H9 (cell line): ENCODE measurements at regions not wholly inside any gene's neighbourhood (a gene's known extent, or its start where the extent isn't known, plus 50 kb on each side); places are given as distances from the start of the nearest gene placed in this dataset.

Experiments used
- DNase-seq: peaks from one replicate; pipeline ENCODE4 v3.0.0-alpha.2; 2017
- H2AFZ ChIP-seq: one replicate; pipeline ENCODE4 v1.6.1; 2013; ENCODE audit warnings: mild to moderate bottlenecking, low read length, control low read depth, moderate library complexity
- H2AK5ac ChIP-seq: 2 replicates; pipeline ENCODE4 v1.6.1; 2013; ENCODE audit warnings: low read length, control low read depth, mixed read lengths; ENCODE audit not compliant: insufficient read length
- H2BK120ac ChIP-seq: one replicate; pipeline ENCODE4 v1.6.1; 2013; ENCODE audit warnings: low read depth, mild to moderate bottlenecking, low read length, control low read depth, inconsistent platforms; ENCODE audit not compliant: poor library complexity, severe bottlenecking
- H2BK12ac ChIP-seq: 2 replicates; pipeline ENCODE4 v1.6.1; 2013; ENCODE audit warnings: low read length, control low read depth, mixed read lengths, low read depth; ENCODE audit not compliant: insufficient read length
- H2BK15ac ChIP-seq: 2 replicates; pipeline ENCODE4 v1.6.1; 2013; ENCODE audit warnings: low read depth, low read length, control low read depth
- H2BK20ac ChIP-seq: one replicate; pipeline ENCODE4 v1.6.1; 2013; ENCODE audit warnings: low read depth, mild to moderate bottlenecking, low read length, control low read depth, inconsistent platforms; ENCODE audit not compliant: poor library complexity, severe bottlenecking
- H2BK5ac ChIP-seq: 2 replicates; pipeline ENCODE4 v1.6.1; 2013; ENCODE audit warnings: low read length, control low read depth, mixed read lengths; ENCODE audit not compliant: insufficient read length
- H3K14ac ChIP-seq: 2 replicates; pipeline ENCODE4 v1.6.1; 2013; ENCODE audit warnings: low read length, control low read depth; ENCODE audit not compliant: insufficient read depth
- H3K18ac ChIP-seq: 2 replicates; pipeline ENCODE4 v1.6.1; 2013; ENCODE audit warnings: low read depth, mild to moderate bottlenecking, mixed read lengths, low read length, control low read depth; ENCODE audit not compliant: insufficient read length
- H3K23ac ChIP-seq: 2 replicates; pipeline ENCODE4 v1.6.1; 2013; ENCODE audit warnings: low read length, control low read depth, mixed read lengths, low read depth; ENCODE audit not compliant: insufficient read length
- H3K23me2 ChIP-seq: 2 replicates; pipeline ENCODE4 v1.6.1; 2013; ENCODE audit warnings: low read depth, mild to moderate bottlenecking, mixed read lengths, low read length, control low read depth; ENCODE audit not compliant: insufficient read length, poor library complexity, severe bottlenecking
- H3K27ac ChIP-seq: 2 replicates; pipeline ENCODE4 v1.5.1; 2013; ENCODE audit warnings: low read length, control low read depth, mixed read lengths, low read depth; ENCODE audit not compliant: insufficient read length
- H3K27me3 ChIP-seq: 2 replicates; pipeline ENCODE4 v1.6.1; 2013; ENCODE audit warnings: low read length, control low read depth, inconsistent platforms; ENCODE audit not compliant: insufficient read depth
- H3K4ac ChIP-seq: 2 replicates; pipeline ENCODE4 v1.6.1; 2013; ENCODE audit warnings: low read depth, mild to moderate bottlenecking, control low read depth, inconsistent platforms, low read length, moderate library complexity
- H3K4me1 ChIP-seq: 2 replicates; pipeline ENCODE4 v1.6.1; 2013; ENCODE audit warnings: low read length, control low read depth, inconsistent platforms; ENCODE audit not compliant: insufficient read depth
- H3K4me2 ChIP-seq: 2 replicates; pipeline ENCODE4 v1.6.1; 2013; ENCODE audit warnings: low read length, control low read depth, mixed read lengths; ENCODE audit not compliant: insufficient read length, insufficient read depth
- H3K56ac ChIP-seq: 2 replicates; pipeline ENCODE4 v1.6.1; 2013; ENCODE audit warnings: low read depth, mild to moderate bottlenecking, mixed read lengths, low read length, control low read depth; ENCODE audit not compliant: insufficient read length
- H3K79me1 ChIP-seq: 2 replicates; pipeline ENCODE4 v1.6.1; 2013; ENCODE audit warnings: low read depth, mild to moderate bottlenecking, moderate library complexity, low read length, control low read depth, inconsistent platforms; ENCODE audit not compliant: insufficient read depth, poor library complexity, severe bottlenecking
- H3K79me2 ChIP-seq: 2 replicates; pipeline ENCODE4 v1.6.1; 2013; ENCODE audit warnings: low read length, control low read depth, inconsistent platforms; ENCODE audit not compliant: insufficient read depth
- H3K9ac ChIP-seq: 2 replicates; pipeline ENCODE4 v1.6.1; 2013; ENCODE audit warnings: low read length, control low read depth, mixed read lengths; ENCODE audit not compliant: insufficient read length; ENCODE audit errors: extremely low read depth
- H3K9me3 ChIP-seq: one replicate; pipeline ENCODE4 v1.6.1; 2013; ENCODE audit warnings: low read depth, low read length, inconsistent platforms; ENCODE audit not compliant: control insufficient read depth
- H3T11ph ChIP-seq: one replicate; pipeline ENCODE4 v1.6.1; 2013; ENCODE audit warnings: mild to moderate bottlenecking, low read length, control low read depth, inconsistent platforms
- H4K20me1 ChIP-seq: one replicate; pipeline ENCODE4 v1.6.1; 2013; ENCODE audit not compliant: control insufficient read depth, insufficient read length, insufficient read depth
- H4K5ac ChIP-seq: 2 replicates; pipeline ENCODE4 v1.6.1; 2013; ENCODE audit warnings: low read depth, mild to moderate bottlenecking, mixed read lengths, low read length, control low read depth; ENCODE audit not compliant: insufficient read length
- H4K8ac ChIP-seq: replicated peaks from 2 replicates; pipeline ENCODE4 v1.6.1; 2013; ENCODE audit warnings: low read length, control low read depth, mixed read lengths, low read depth; ENCODE audit not compliant: insufficient read length
- H4K91ac ChIP-seq: 2 replicates; pipeline ENCODE4 v1.6.1; 2013; ENCODE audit warnings: low read depth, mild to moderate bottlenecking, moderate library complexity, mixed read lengths, low read length, control low read depth; ENCODE audit not compliant: insufficient read length
- H3K27ac Mint-ChIP-seq, 3 experiments: 2 replicates in 2 of 3; 3 replicates in 1 of 3; pipeline ENCODE4 v1.8.0; 2020 to 2021; ENCODE audit warnings: mixed read lengths in 3 of 3, mild to moderate bottlenecking in 1 of 3, moderate library complexity in 1 of 3
- H3K27me3 Mint-ChIP-seq: 2 replicates; pipeline ENCODE4 v1.8.0; 2021; ENCODE audit warnings: low read depth, mild to moderate bottlenecking, moderate library complexity, mixed read lengths
- H3K36me3 Mint-ChIP-seq, 3 experiments: 2 replicates in 2 of 3; 3 replicates in 1 of 3; pipeline ENCODE4 v1.8.0; 2020 to 2021; ENCODE audit warnings: low read depth in 3 of 3, mixed read lengths in 3 of 3; ENCODE audit not compliant: insufficient read depth in 1 of 3
- H3K4me1 Mint-ChIP-seq, 2 experiments: 2 replicates each; pipeline ENCODE4 v1.8.0; 2020; ENCODE audit warnings: mixed read lengths in 2 of 2
- H3K4me3 Mint-ChIP-seq, 2 experiments: 2 replicates in 1 of 2; 3 replicates in 1 of 2; pipeline ENCODE4 v1.8.0; 2020 to 2021; ENCODE audit warnings: mild to moderate bottlenecking in 2 of 2, mixed read lengths in 2 of 2, moderate library complexity in 1 of 2
- H3K9me3 Mint-ChIP-seq, 2 experiments: 2 replicates in 1 of 2; 3 replicates in 1 of 2; pipeline ENCODE4 v1.8.0; 2020; ENCODE audit warnings: mild to moderate bottlenecking in 2 of 2, mixed read lengths in 2 of 2, moderate library complexity in 1 of 2
- WGBS: extraction: QIAGEN DNeasy Blood & Tissue Kit; methylation state at CpG from one replicate; pipeline ENCODE4 v1.1.7; 2013; ENCODE audit warnings: missing lambda C conversion rate, low lambda C conversion rate, mixed read lengths; ENCODE audit not compliant: insufficient read length; ENCODE audit errors: extremely low coverage; 5-methylcytosine and 5-hydroxymethylcytosine counted together
- TF ChIP-seq, protein P1 (sequence below): fragments of 200-600 bp; sonication (generic); conservative IDR thresholded peaks from 3 replicates; pipeline ENCODE4 v1.8.0; 2021; ENCODE audit warnings: antibody characterized with exemption, mild to moderate bottlenecking

DNA sequence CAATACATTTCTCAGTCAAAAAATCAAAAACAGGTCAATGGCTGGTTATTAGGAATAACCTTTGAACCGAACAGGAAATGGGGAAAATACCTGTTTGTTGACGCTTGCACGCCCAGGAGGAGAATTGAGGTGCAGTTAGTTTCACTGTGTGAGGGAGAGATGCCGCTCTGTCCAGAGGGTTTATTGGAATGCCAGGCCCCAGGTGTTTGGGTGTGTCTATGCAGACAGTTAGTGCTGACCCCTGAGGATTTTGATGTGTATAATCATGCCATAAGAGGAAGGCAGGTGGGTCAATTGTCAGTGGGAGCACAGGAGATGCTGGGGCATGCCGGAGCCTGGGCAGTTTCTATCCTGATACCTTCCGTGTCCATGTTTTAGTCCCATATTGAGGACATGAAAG is 100.8 kb upstream of the DIO3 start:
- Histone ChIP-seq H3K4me1 (no peaks in the 10 kb centered on the region; the same call in 1 of the 2 replicates), H4K5ac (no peak overlapping the region), H3T11ph (no peak overlapping the region), H3K27me3 (peaks cover 37% of the 10 kb centered on the region), H2BK120ac (no peak overlapping the region), H4K20me1 (no peaks in the 10 kb centered on the region), H3K27ac (no peak overlapping the region), H3K14ac (no peak overlapping the region), H2BK20ac (no peak overlapping the region), H3K56ac (no peak overlapping the region), H2AK5ac (no peak overlapping the region), H3K9ac (no peak overlapping the region), H2BK15ac (no peak overlapping the region), H2BK5ac (no peak overlapping the region), H3K4ac (no peak overlapping the region), H4K8ac (no peak overlapping the region), H2AFZ (no peak overlapping the region), H3K23ac (no peak overlapping the region), H2BK12ac (no peak overlapping the region), H3K4me2 (no peak overlapping the region), H3K79me2 (no peaks in the 10 kb centered on the region), H3K79me1 (no peaks in the 10 kb centered on the region), H3K9me3 (no peaks in the 10 kb centered on the region), H3K18ac (no peak overlapping the region), H3K23me2 (no peaks in the 10 kb centered on the region), H4K91ac (no peak overlapping the region)
- Mint-ChIP-seq H3K36me3 (no peaks in the 10 kb centered on the region), H3K4me3 (no peak overlapping the region), H3K27me3 (peaks cover 58% of the 10 kb centered on the region), H3K4me1 (peaks cover 15 to 16% of the 10 kb centered on the region in 2 experiments), H3K27ac (no peak overlapping the region), H3K9me3 (no peaks in the 10 kb centered on the region; a peak in 1 of 5 replicates)
- no CpG with 5 or more reads among the region's 6 CpGs for WGBS
- TF ChIP-seq, protein P1, sequence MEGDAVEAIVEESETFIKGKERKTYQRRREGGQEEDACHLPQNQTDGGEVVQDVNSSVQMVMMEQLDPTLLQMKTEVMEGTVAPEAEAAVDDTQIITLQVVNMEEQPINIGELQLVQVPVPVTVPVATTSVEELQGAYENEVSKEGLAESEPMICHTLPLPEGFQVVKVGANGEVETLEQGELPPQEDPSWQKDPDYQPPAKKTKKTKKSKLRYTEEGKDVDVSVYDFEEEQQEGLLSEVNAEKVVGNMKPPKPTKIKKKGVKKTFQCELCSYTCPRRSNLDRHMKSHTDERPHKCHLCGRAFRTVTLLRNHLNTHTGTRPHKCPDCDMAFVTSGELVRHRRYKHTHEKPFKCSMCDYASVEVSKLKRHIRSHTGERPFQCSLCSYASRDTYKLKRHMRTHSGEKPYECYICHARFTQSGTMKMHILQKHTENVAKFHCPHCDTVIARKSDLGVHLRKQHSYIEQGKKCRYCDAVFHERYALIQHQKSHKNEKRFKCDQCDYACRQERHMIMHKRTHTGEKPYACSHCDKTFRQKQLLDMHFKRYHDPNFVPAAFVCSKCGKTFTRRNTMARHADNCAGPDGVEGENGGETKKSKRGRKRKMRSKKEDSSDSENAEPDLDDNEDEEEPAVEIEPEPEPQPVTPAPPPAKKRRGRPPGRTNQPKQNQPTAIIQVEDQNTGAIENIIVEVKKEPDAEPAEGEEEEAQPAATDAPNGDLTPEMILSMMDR: no peak
- no peak for DNase-seq
